Hepatocyte (in vitro differentiated cells): ENCODE measurements at regions not wholly inside any gene's neighbourhood (a gene's known extent, or its start where the extent isn't known, plus 50 kb on each side); places are given as distances from the start of the nearest gene placed in this dataset.

ENCODE experiments used
- DNase-seq: peaks from one replicate; pipeline ENCODE4 v3.0.0-alpha.2; 2016; ENCODE audit warnings: low spot score
- H2AFZ ChIP-seq: fragments of 200-600 bp; sonication (generic); 2 replicates; pipeline ENCODE4 v1.6.0; 2016; ENCODE audit warnings: antibody characterized with exemption, mild to moderate bottlenecking
- H3K27ac ChIP-seq: fragments of 200-600 bp; sonication (generic); 2 replicates; pipeline ENCODE4 v1.5.1; 2016; ENCODE audit warnings: mild to moderate bottlenecking
- H3K27me3 ChIP-seq: fragments of 200-600 bp; sonication (generic); 2 replicates; pipeline ENCODE4 v1.6.1; 2016
- H3K36me3 ChIP-seq: fragments of 200-600 bp; sonication (generic); replicated peaks from 2 replicates; pipeline ENCODE4 v1.5.1; 2016; ENCODE audit warnings: low read depth; ENCODE audit not compliant: insufficient read depth
- H3K4me1 ChIP-seq: fragments of 200-600 bp; sonication (generic); 2 replicates; pipeline ENCODE4 v1.5.1; 2016; ENCODE audit warnings: mild to moderate bottlenecking, moderate library complexity; ENCODE audit not compliant: insufficient read depth
- H3K4me2 ChIP-seq: fragments of 200-600 bp; sonication (generic); 2 replicates; pipeline ENCODE4 v1.6.0; 2016
- H3K4me3 ChIP-seq: fragments of 200-600 bp; sonication (generic); 2 replicates; pipeline ENCODE4 v1.5.1; 2016; ENCODE audit warnings: mild to moderate bottlenecking
- H3K79me2 ChIP-seq: fragments of 200-600 bp; sonication (generic); 2 replicates; pipeline ENCODE4 v1.6.0; 2017; ENCODE audit warnings: mild to moderate bottlenecking
- H3K9me2 ChIP-seq: fragments of 200-600 bp; sonication (generic); replicated peaks from 2 replicates; pipeline ENCODE4 v1.6.0; 2017; ENCODE audit warnings: mild to moderate bottlenecking; ENCODE audit not compliant: insufficient read depth
- H3K9me3 ChIP-seq: fragments of 200-600 bp; sonication (generic); 2 replicates; pipeline ENCODE4 v1.5.1; 2016; ENCODE audit warnings: low read depth, mild to moderate bottlenecking
- H4K20me1 ChIP-seq: fragments of 200-600 bp; sonication (generic); 2 replicates; pipeline ENCODE4 v1.6.0; 2016; ENCODE audit warnings: mild to moderate bottlenecking; ENCODE audit not compliant: insufficient read depth, poor library complexity, severe bottlenecking
- CTCF ChIP-seq: fragments of 200-600 bp; sonication (generic); IDR thresholded peaks from 2 replicates; pipeline ENCODE4 v1.5.1; 2016; ENCODE audit warnings: antibody characterized with exemption, mild to moderate bottlenecking; ENCODE audit not compliant: poor library complexity
- EZH2 ChIP-seq: fragments of 200-600 bp; sonication (generic); IDR thresholded peaks from 2 replicates; pipeline ENCODE4 v1.6.1; 2016; ENCODE audit warnings: antibody characterized with exemption, mild to moderate bottlenecking, borderline replicate concordance
- EZH2phosphoT487 ChIP-seq: fragments of 200-600 bp; sonication (generic); IDR thresholded peaks from one replicate; pipeline ENCODE4 v1.6.1; 2018; ENCODE audit warnings: antibody characterized with exemption, mild to moderate bottlenecking, low read depth, moderate library complexity; ENCODE audit not compliant: unreplicated experiment, severe bottlenecking
- WGBS: methylation state at CpG from one replicate; pipeline ENCODE4 v1.1.6; 2016; ENCODE audit warnings: low lambda C conversion rate; ENCODE audit errors: missing lambda C conversion rate; 5-methylcytosine and 5-hydroxymethylcytosine counted together

GRCh38 chr4:123976285-123976684, 579.7 kb downstream of the SPRY1 start:
- H3K9me2 ChIP-seq = no peaks in the 10 kb centered on the region
- peaks cover 14% of the 10 kb centered on the region for H3K4me1 ChIP-seq
- H3K27me3 ChIP-seq = no peaks in the 10 kb centered on the region
- TF ChIP-seq CTCF = no peak
- no peak for TF ChIP-seq EZH2
- TF ChIP-seq EZH2phosphoT487 = no peak
- DNase-seq = no peak
- no peaks in the 10 kb centered on the region for H3K79me2 ChIP-seq
- peaks cover 6% of the 10 kb centered on the region for H3K9me3 ChIP-seq
- peak overlapping the region; percentile 19 for H2AFZ ChIP-seq
- 59% methylated on average over 7 of the region's 7 CpGs for WGBS
- H3K36me3 ChIP-seq = no peaks in the 10 kb centered on the region
- no peak overlapping the region for H3K4me3 ChIP-seq
- peak overlapping the region; percentile 12 for H3K27ac ChIP-seq
- no peak overlapping the region for H3K4me2 ChIP-seq
- H4K20me1 ChIP-seq = no peaks in the 10 kb centered on the region

GRCh38 chr4:123976819-123977218, 580.2 kb downstream of the SPRY1 start:
- TF ChIP-seq EZH2 = no peak
- TF ChIP-seq EZH2phosphoT487 = no peak
- no peak for TF ChIP-seq CTCF
- peak overlapping the region; percentile 12 for H3K27ac ChIP-seq
- H3K4me2 ChIP-seq = no peak overlapping the region
- H4K20me1 ChIP-seq = no peaks in the 10 kb centered on the region
- no peaks in the 10 kb centered on the region for H3K27me3 ChIP-seq
- no peaks in the 10 kb centered on the region for H3K79me2 ChIP-seq
- H3K4me3 ChIP-seq = no peak overlapping the region
- WGBS = 60% methylated on average over 2 of the region's 2 CpGs
- no peak for DNase-seq
- H3K9me2 ChIP-seq = no peaks in the 10 kb centered on the region
- no peaks in the 10 kb centered on the region for H3K36me3 ChIP-seq
- peak overlapping the region; percentile 19 for H2AFZ ChIP-seq
- peaks cover 14% of the 10 kb centered on the region for H3K4me1 ChIP-seq
- peaks cover 6% of the 10 kb centered on the region for H3K9me3 ChIP-seq

GRCh38 chr4:123977641-123978081, 581.1 kb downstream of the SPRY1 start:
- no peak for TF ChIP-seq EZH2
- TF ChIP-seq EZH2phosphoT487 = no peak
- TF ChIP-seq CTCF = no peak
- Histone ChIP-seq H3K9me2 (no peaks in the 10 kb centered on the region), H3K79me2 (no peaks in the 10 kb centered on the region), H3K9me3 (peaks cover 6% of the 10 kb centered on the region), H3K4me2 (no peak overlapping the region), H3K4me3 (no peak overlapping the region), H2AFZ (no peak overlapping the region), H3K36me3 (no peaks in the 10 kb centered on the region), H3K4me1 (peaks cover 14% of the 10 kb centered on the region), H3K27me3 (no peaks in the 10 kb centered on the region), H4K20me1 (no peaks in the 10 kb centered on the region), H3K27ac (peak overlapping the region; percentile 12)
- DNase-seq = peak; percentile 41
- WGBS = 48% methylated on average over 3 of the region's 3 CpGs

- Histone ChIP-seq H2AFZ (no peak overlapping the region), H3K79me2 (no peaks in the 10 kb centered on the region), H3K36me3 (no peaks in the 10 kb centered on the region), H3K4me1 (peaks cover 14% of the 10 kb centered on the region), H3K27ac (no peak overlapping the region), H3K4me3 (no peak overlapping the region), H3K9me2 (no peaks in the 10 kb centered on the region), H4K20me1 (no peaks in the 10 kb centered on the region), H3K27me3 (no peaks in the 10 kb centered on the region), H3K9me3 (peaks cover 6% of the 10 kb centered on the region), H3K4me2 (no peak overlapping the region)
- TF ChIP-seq CTCF = no peak
- whole genome bisulfite sequencing = 89% methylated on average over 1 of the region's 1 CpG
- no peak for DNase-seq
Measured at GRCh38 chr4:123978637-123979036, 582.0 kb downstream of the SPRY1 start.
